SU-DHL-6 (cell line): ENCODE measurements at regions not wholly inside any gene's neighbourhood (a gene's known extent, or its start where the extent isn't known, plus 50 kb on each side); places are given as distances from the start of the nearest gene placed in this dataset.

Experiments
- H2AFZ ChIP-seq: fragments of 200-600 bp; sonication (generic); 2 replicates; pipeline ENCODE4 v1.6.1; 2014; ENCODE audit warnings: low read depth, mild to moderate bottlenecking, moderate library complexity, mixed read lengths, antibody characterized with exemption, low read length; ENCODE audit not compliant: severe bottlenecking
- H3F3A ChIP-seq: fragments of 200-600 bp; shearing (Covaris generic); 2 replicates; pipeline ENCODE4 v1.6.0; 2016; ENCODE audit warnings: antibody characterized with exemption, mild to moderate bottlenecking; ENCODE audit not compliant: insufficient read depth
- H3K27ac ChIP-seq: fragments of 200-600 bp; sonication (generic); 2 replicates; pipeline ENCODE4 v1.5.1; 2016; ENCODE audit warnings: low read depth, mild to moderate bottlenecking, low read length, moderate library complexity, mixed read lengths
- H3K27me3 ChIP-seq: fragments of 200-600 bp; sonication (generic), shearing (Covaris generic); 2 replicates; pipeline ENCODE4 v1.6.0; 2014; ENCODE audit warnings: mild to moderate bottlenecking, low read length
- H3K36me3 ChIP-seq: fragments of 200-600 bp; sonication (generic); 2 replicates; pipeline ENCODE4 v1.6.1; 2014; ENCODE audit warnings: mild to moderate bottlenecking, low read length, mixed read lengths
- H3K4me2 ChIP-seq: fragments of 300-600, 200-600 bp; shearing (Covaris generic), sonication (generic); 2 replicates; pipeline ENCODE4 v1.6.0; 2014; ENCODE audit warnings: low read length, low read depth, mild to moderate bottlenecking; ENCODE audit not compliant: poor library complexity, severe bottlenecking
- H3K4me3 ChIP-seq: fragments of 200-600 bp; sonication (generic); 2 replicates; pipeline ENCODE4 v1.5.1; 2014; ENCODE audit warnings: antibody characterized with exemption, low read length, mild to moderate bottlenecking, mixed read lengths; ENCODE audit not compliant: insufficient read depth, poor library complexity, severe bottlenecking
- H3K79me2 ChIP-seq: fragments of 200-600 bp; sonication (generic); 2 replicates; pipeline ENCODE4 v1.6.1; 2014; ENCODE audit warnings: mild to moderate bottlenecking, low read length, moderate library complexity; ENCODE audit not compliant: insufficient read depth
- H3K9ac ChIP-seq: fragments of 200-600 bp; sonication (generic); 2 replicates; pipeline ENCODE4 v1.7.0; 2014; ENCODE audit warnings: mild to moderate bottlenecking, low read length
- H3K9me2 ChIP-seq: fragments of 200-600 bp; sonication (generic); replicated peaks from 2 replicates; pipeline ENCODE4 v1.6.1; 2014; ENCODE audit warnings: low read length; ENCODE audit not compliant: insufficient read depth
- H3K9me3 ChIP-seq: fragments of 200-600 bp; sonication (generic); 2 replicates; pipeline ENCODE4 v1.6.1; 2014; ENCODE audit warnings: low read length, mixed read lengths; ENCODE audit not compliant: insufficient read depth
- H4K20me1 ChIP-seq: fragments of 200-600 bp; sonication (generic); 2 replicates; pipeline ENCODE4 v1.6.1; 2014; ENCODE audit warnings: low read depth, mild to moderate bottlenecking, antibody characterized with exemption, low read length, moderate library complexity, mixed read lengths
- CTCF ChIP-seq: fragments of 200-600 bp; sonication (generic); IDR thresholded peaks from one replicate; pipeline ENCODE4 v1.5.1; 2017; ENCODE audit warnings: antibody characterized with exemption, mild to moderate bottlenecking, low read length, moderate library complexity; ENCODE audit not compliant: insufficient read depth, poor library complexity, severe bottlenecking
- EZH2phosphoT487 ChIP-seq: fragments of 200-600 bp; sonication (generic), shearing (Covaris generic); conservative IDR thresholded peaks from 2 replicates; pipeline ENCODE4 v1.6.1; 2018; ENCODE audit warnings: mild to moderate bottlenecking, antibody characterized with exemption, low read length, moderate library complexity, mixed read lengths

DNA sequence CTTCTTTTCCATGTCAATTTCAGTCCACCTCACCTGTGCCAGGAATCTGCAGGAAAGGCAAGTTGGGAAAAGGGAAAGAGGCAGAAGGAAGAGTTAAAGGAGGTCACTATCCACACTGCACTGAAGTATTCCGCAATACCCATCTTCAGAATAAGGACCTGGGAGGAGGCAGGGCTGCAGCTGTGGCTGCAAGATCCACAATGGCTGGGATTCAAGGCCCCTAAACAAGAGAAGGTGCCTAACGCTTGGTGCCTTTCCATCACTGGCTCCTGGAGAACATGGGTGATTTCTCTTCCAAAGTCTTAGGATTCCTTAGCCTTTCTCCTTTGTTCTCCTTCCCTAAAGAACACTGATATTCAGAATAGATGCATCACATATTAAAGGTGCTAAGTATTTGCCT lies 204.0 kb downstream of the GRIN2B start:
- H3K27ac ChIP-seq = no peak overlapping the region
- H3K36me3 ChIP-seq = no peaks in the 10 kb centered on the region
- H3K4me2 ChIP-seq = no peak overlapping the region
- H3K79me2 ChIP-seq = no peaks in the 10 kb centered on the region
- TF ChIP-seq CTCF (no peak), EZH2phosphoT487 (no peak)
- no peaks in the 10 kb centered on the region for H3K9me2 ChIP-seq
- no peaks in the 10 kb centered on the region for H3K27me3 ChIP-seq
- no peak overlapping the region for H3K9ac ChIP-seq
- no peaks in the 10 kb centered on the region for H3F3A ChIP-seq
- H2AFZ ChIP-seq = no peak overlapping the region
- no peak overlapping the region for H3K4me3 ChIP-seq
- no peaks in the 10 kb centered on the region for H4K20me1 ChIP-seq
- H3K9me3 ChIP-seq = no peaks in the 10 kb centered on the region

DNA sequence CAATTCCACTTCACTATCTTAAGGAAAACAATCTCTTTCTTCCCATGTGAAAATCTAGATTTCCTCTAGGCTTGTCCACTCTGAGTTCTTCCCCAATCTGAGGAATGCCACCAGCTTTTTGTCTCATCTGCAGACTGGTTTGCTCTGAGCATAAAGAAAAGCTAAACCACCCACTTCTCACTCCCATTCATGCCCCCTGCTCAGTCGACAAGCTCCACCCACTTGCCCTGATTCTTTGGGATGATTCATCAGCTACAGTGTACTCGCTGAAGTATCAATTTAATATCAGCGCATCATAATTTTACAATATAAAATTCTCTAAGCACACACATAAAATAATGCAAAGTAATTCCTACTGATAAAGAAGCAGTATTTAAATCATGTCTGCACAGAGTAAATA lies 209.1 kb downstream of the GRIN2B start:
- H3K4me2 ChIP-seq = no peak overlapping the region
- no peaks in the 10 kb centered on the region for H3K9me2 ChIP-seq
- H3K4me3 ChIP-seq = no peak overlapping the region
- no peaks in the 10 kb centered on the region for H3K79me2 ChIP-seq
- TF ChIP-seq CTCF = no peak
- H3K27me3 ChIP-seq = no peaks in the 10 kb centered on the region
- no peaks in the 10 kb centered on the region for H3F3A ChIP-seq
- H3K36me3 ChIP-seq = no peaks in the 10 kb centered on the region
- H3K9ac ChIP-seq = no peak overlapping the region
- H2AFZ ChIP-seq = no peak overlapping the region
- H4K20me1 ChIP-seq = no peaks in the 10 kb centered on the region
- H3K27ac ChIP-seq = no peak overlapping the region
- H3K9me3 ChIP-seq = no peaks in the 10 kb centered on the region

- H3K36me3 ChIP-seq = no peaks in the 10 kb centered on the region
- H3K27me3 ChIP-seq = no peaks in the 10 kb centered on the region
- no peak overlapping the region for H3K4me3 ChIP-seq
- no peaks in the 10 kb centered on the region for H3K79me2 ChIP-seq
- TF ChIP-seq CTCF = no peak
- no peak for TF ChIP-seq EZH2phosphoT487
- no peak overlapping the region for H3K27ac ChIP-seq
- no peaks in the 10 kb centered on the region for H3F3A ChIP-seq
- no peaks in the 10 kb centered on the region for H3K9me3 ChIP-seq
- no peaks in the 10 kb centered on the region for H4K20me1 ChIP-seq
- H3K9me2 ChIP-seq = no peaks in the 10 kb centered on the region
- H2AFZ ChIP-seq = no peak overlapping the region
- no peak overlapping the region for H3K9ac ChIP-seq
- no peak overlapping the region for H3K4me2 ChIP-seq
These were observed 210.8 kb downstream of the GRIN2B start for GRCh38 chr12:13770576-13770975.

DNA sequence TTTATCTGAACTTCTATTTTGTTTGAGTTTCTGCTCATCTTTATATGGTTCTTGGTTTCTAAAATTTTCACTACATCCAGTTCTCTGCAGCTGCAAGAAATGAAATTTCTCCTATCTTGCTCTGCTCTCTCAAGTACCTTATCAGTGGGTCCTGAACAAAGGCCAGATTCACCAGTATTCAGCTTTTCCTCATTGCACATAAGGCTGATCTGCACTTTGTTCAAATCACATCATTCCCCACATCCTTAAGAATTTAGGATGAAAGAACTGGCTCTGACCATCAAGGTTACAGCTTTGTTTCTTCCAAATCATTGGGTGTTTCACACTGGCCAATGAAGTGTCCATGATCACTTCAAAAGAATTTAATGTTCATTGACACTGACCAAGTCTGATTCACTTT lies 211.4 kb downstream of the GRIN2B start:
- Histone ChIP-seq H3K36me3 (no peaks in the 10 kb centered on the region), H3K9ac (no peak overlapping the region), H3K27me3 (no peaks in the 10 kb centered on the region)

More for the DNA sequence above, 211.4 kb downstream of the GRIN2B start:
- no peaks in the 10 kb centered on the region for H3K9me3 ChIP-seq
- H3K27ac ChIP-seq = no peak overlapping the region
- no peaks in the 10 kb centered on the region for H3F3A ChIP-seq
- TF ChIP-seq CTCF = no peak
- TF ChIP-seq EZH2phosphoT487 = no peak
- no peaks in the 10 kb centered on the region for H3K9me2 ChIP-seq
- no peak overlapping the region for H2AFZ ChIP-seq
- H3K79me2 ChIP-seq = no peaks in the 10 kb centered on the region
- H3K4me2 ChIP-seq = no peak overlapping the region
- H3K4me3 ChIP-seq = no peak overlapping the region
- no peaks in the 10 kb centered on the region for H4K20me1 ChIP-seq
